ENCODE measurements at regions not wholly inside any gene's neighbourhood (a gene's known extent, or its start where the extent isn't known, plus 50 kb on each side); places are given as distances from the start of the nearest gene placed in this dataset.

GRCh38 chr6:108745664-108746336, 102.4 kb upstream of the ARMC2 start:
- no peak for DNase-seq (ENCODE audit: low read depth in 1 of 2, low spot score in 2 of 2)
- H3K4me3 ChIP-seq, result no peak overlapping the region
- peaks cover 10% of the 10 kb centered on the region for H3K4me1 ChIP-seq (replicated peaks)
- H3K27me3 ChIP-seq (replicated peaks), result no peaks in the 10 kb centered on the region
- H3K27ac ChIP-seq, result no peak overlapping the region
- H3K9me3 ChIP-seq (replicated peaks), result no peaks in the 10 kb centered on the region
- no peaks in the 10 kb centered on the region for H3K36me3 ChIP-seq

- H3K9me3 ChIP-seq (replicated peaks), result no peaks in the 10 kb centered on the region
- H3K4me1 ChIP-seq (replicated peaks), result peaks cover 10% of the 10 kb centered on the region
- no peaks in the 10 kb centered on the region for H3K27me3 ChIP-seq (replicated peaks)
- no peak overlapping the region for H3K4me3 ChIP-seq
- no peaks in the 10 kb centered on the region for H3K36me3 ChIP-seq
- no peak for DNase-seq (ENCODE audit: low read depth in 1 of 2, low spot score in 2 of 2)
- no peak overlapping the region for H3K27ac ChIP-seq
Observed at GRCh38 chr6:108746366-108746765, 101.9 kb upstream of the ARMC2 start.

GRCh38 chr6:108746836-108747575, 101.2 kb upstream of the ARMC2 start:
- Histone ChIP-seq H3K4me1 (replicated peaks) (peaks cover 10% of the 10 kb centered on the region), H3K4me3 (no peak overlapping the region), H3K27ac (no peak overlapping the region), H3K27me3 (replicated peaks) (no peaks in the 10 kb centered on the region), H3K36me3 (no peaks in the 10 kb centered on the region), H3K9me3 (replicated peaks) (no peaks in the 10 kb centered on the region)
- no peak for DNase-seq (ENCODE audit: low read depth in 1 of 2, low spot score in 2 of 2)

- Histone ChIP-seq H3K4me3 (no peak overlapping the region), H3K36me3 (no peaks in the 10 kb centered on the region), H3K27ac (no peak overlapping the region), H3K4me1 (replicated peaks) (peaks cover 10% of the 10 kb centered on the region), H3K9me3 (replicated peaks) (no peaks in the 10 kb centered on the region), H3K27me3 (replicated peaks) (no peaks in the 10 kb centered on the region)
- no peak for DNase-seq (ENCODE audit: low read depth in 1 of 2, low spot score in 2 of 2)
Observed at GRCh38 chr6:108748055-108748454, 100.2 kb upstream of the ARMC2 start.

GRCh38 chr6:108748959-108749358, 99.3 kb upstream of the ARMC2 start:
- H3K9me3 ChIP-seq (replicated peaks), result no peaks in the 10 kb centered on the region
- no peaks in the 10 kb centered on the region for H3K36me3 ChIP-seq
- H3K27ac ChIP-seq, result no peak overlapping the region
- H3K4me1 ChIP-seq (replicated peaks), result peaks cover 10% of the 10 kb centered on the region
- H3K4me3 ChIP-seq, result no peak overlapping the region
- DNase-seq (ENCODE audit: low read depth in 1 of 2, low spot score in 2 of 2), result no peak
- H3K27me3 ChIP-seq (replicated peaks), result no peaks in the 10 kb centered on the region

- no peak for DNase-seq (ENCODE audit: low read depth in 1 of 2, low spot score in 2 of 2)
- Histone ChIP-seq H3K36me3 (no peaks in the 10 kb centered on the region), H3K9me3 (replicated peaks) (no peaks in the 10 kb centered on the region), H3K27me3 (replicated peaks) (no peaks in the 10 kb centered on the region), H3K4me1 (replicated peaks) (no peaks in the 10 kb centered on the region), H3K4me3 (no peak overlapping the region), H3K27ac (no peak overlapping the region)
Observed at GRCh38 chr6:108750801-108751200, 97.4 kb upstream of the ARMC2 start.

GRCh38 chr6:108751282-108751681, 96.9 kb upstream of the ARMC2 start:
- no peak for DNase-seq (ENCODE audit: low read depth in 1 of 2, low spot score in 2 of 2)
- no peaks in the 10 kb centered on the region for H3K36me3 ChIP-seq
- H3K4me3 ChIP-seq, result no peak overlapping the region
- H3K27ac ChIP-seq, result no peak overlapping the region
- no peaks in the 10 kb centered on the region for H3K4me1 ChIP-seq (replicated peaks)
- H3K9me3 ChIP-seq (replicated peaks), result no peaks in the 10 kb centered on the region
- H3K27me3 ChIP-seq (replicated peaks), result no peaks in the 10 kb centered on the region

GRCh38 chr6:108751851-108752732, 96.1 kb upstream of the ARMC2 start:
- no peaks in the 10 kb centered on the region for H3K27me3 ChIP-seq (replicated peaks)
- no peak overlapping the region for H3K4me3 ChIP-seq
- no peaks in the 10 kb centered on the region for H3K36me3 ChIP-seq
- H3K4me1 ChIP-seq (replicated peaks), result no peaks in the 10 kb centered on the region
- no peak overlapping the region for H3K27ac ChIP-seq
- DNase-seq (ENCODE audit: low read depth in 1 of 2, low spot score in 2 of 2), result no peak
- H3K9me3 ChIP-seq (replicated peaks), result no peaks in the 10 kb centered on the region

GRCh38 chr6:108752733-108753590, 95.3 kb upstream of the ARMC2 start:
- no peaks in the 10 kb centered on the region for H3K9me3 ChIP-seq (replicated peaks)
- no peaks in the 10 kb centered on the region for H3K4me1 ChIP-seq (replicated peaks)
- no peak overlapping the region for H3K4me3 ChIP-seq
- H3K27me3 ChIP-seq (replicated peaks), result no peaks in the 10 kb centered on the region
- DNase-seq (ENCODE audit: low read depth in 1 of 2, low spot score in 2 of 2), result no peak
- no peaks in the 10 kb centered on the region for H3K36me3 ChIP-seq
- no peak overlapping the region for H3K27ac ChIP-seq

GRCh38 chr6:108755257-108756240, 92.7 kb upstream of the ARMC2 start:
- Histone ChIP-seq H3K4me1 (replicated peaks) (no peaks in the 10 kb centered on the region), H3K4me3 (no peak overlapping the region), H3K9me3 (replicated peaks) (no peaks in the 10 kb centered on the region), H3K36me3 (no peaks in the 10 kb centered on the region), H3K27ac (no peak overlapping the region), H3K27me3 (replicated peaks) (no peaks in the 10 kb centered on the region)
- DNase-seq (ENCODE audit: low read depth in 1 of 2, low spot score in 2 of 2), result no peak

GRCh38 chr6:108757357-108757756, 90.9 kb upstream of the ARMC2 start:
- Histone ChIP-seq H3K4me1 (replicated peaks) (no peaks in the 10 kb centered on the region), H3K27ac (no peak overlapping the region), H3K9me3 (replicated peaks) (no peaks in the 10 kb centered on the region), H3K36me3 (no peaks in the 10 kb centered on the region), H3K4me3 (no peak overlapping the region), H3K27me3 (replicated peaks) (no peaks in the 10 kb centered on the region)
- no peak for DNase-seq (ENCODE audit: low read depth in 1 of 2, low spot score in 2 of 2)

- Histone ChIP-seq H3K27ac (no peak overlapping the region), H3K9me3 (replicated peaks) (no peaks in the 10 kb centered on the region), H3K27me3 (replicated peaks) (no peaks in the 10 kb centered on the region), H3K4me1 (replicated peaks) (no peaks in the 10 kb centered on the region), H3K4me3 (no peak overlapping the region), H3K36me3 (no peaks in the 10 kb centered on the region)
- DNase-seq (ENCODE audit: low read depth in 1 of 2, low spot score in 2 of 2), result no peak
Observed at GRCh38 chr6:108758884-108759283, 89.3 kb upstream of the ARMC2 start.
